HEK293 (cell line): ENCODE measurements at regions not wholly inside any gene's neighbourhood (a gene's known extent, or its start where the extent isn't known, plus 50 kb on each side); places are given as distances from the start of the nearest gene placed in this dataset.

Experiments used
- TCF7L2 ChIP-seq: IDR thresholded peaks from 2 replicates; pipeline ENCODE4 v1.6.1; 2011; ENCODE audit warnings: low read depth, mild to moderate bottlenecking, inconsistent platforms, low read length, moderate library complexity, borderline replicate concordance
- ZBTB17 ChIP-seq: fragments of 450-650 bp; formaldehyde crosslinking; IDR thresholded peaks from 2 replicates; pipeline ENCODE4 v1.5.1; 2016; ENCODE audit warnings: missing biosample characterization, missing genetic modification characterization
- ZBTB8A ChIP-seq: fragments of 450-650 bp; formaldehyde crosslinking; IDR thresholded peaks from 2 replicates; pipeline ENCODE4 v1.5.1; 2016; ENCODE audit warnings: missing biosample characterization, missing genetic modification characterization
- ZNF266 ChIP-seq: fragments of 450-650 bp; formaldehyde crosslinking; IDR thresholded peaks from 2 replicates; pipeline ENCODE4 v1.5.1; 2016; ENCODE audit warnings: missing biosample characterization, missing genetic modification characterization, low read depth
- ZNF354C ChIP-seq: fragments of 450-650 bp; formaldehyde crosslinking; IDR thresholded peaks from 2 replicates; pipeline ENCODE4 v1.5.1; 2016; ENCODE audit warnings: missing biosample characterization, missing genetic modification characterization, low read depth, borderline replicate concordance
- ZNF561 ChIP-seq: fragments of 450-650 bp; IDR thresholded peaks from 2 replicates; pipeline ENCODE4 v1.5.1; 2018; ENCODE audit warnings: missing biosample characterization, missing genetic modification characterization, borderline replicate concordance
- ZNF776 ChIP-seq: fragments of 450-650 bp; formaldehyde crosslinking; IDR thresholded peaks from 2 replicates; pipeline ENCODE4 v1.5.0; 2017; ENCODE audit warnings: missing biosample characterization, missing genetic modification characterization, borderline replicate concordance
- TF ChIP-seq, protein P1 (sequence below): fragments of 450-650 bp; formaldehyde crosslinking; IDR thresholded peaks from 2 replicates; pipeline ENCODE4 v1.5.1; 2016; ENCODE audit warnings: missing biosample characterization, missing genetic modification characterization
- TF ChIP-seq, protein P2 (sequence below): fragments of 450-650 bp; formaldehyde crosslinking; IDR thresholded peaks from 2 replicates; pipeline ENCODE4 v1.5.1; 2016; ENCODE audit warnings: missing biosample characterization, missing genetic modification characterization
- TF ChIP-seq, protein P3 (sequence below): sonication (generic); formaldehyde crosslinking; IDR thresholded peaks from 2 replicates; pipeline ENCODE4 v1.8.1; 2022; ENCODE audit warnings: mild to moderate bottlenecking, moderate library complexity, missing genetic modification reagents
- TF ChIP-seq, protein P4 (sequence below): fragments of 450-650 bp; formaldehyde crosslinking; IDR thresholded peaks from 2 replicates; pipeline ENCODE4 v1.5.1; 2016; ENCODE audit warnings: missing biosample characterization, missing genetic modification characterization

DNA sequence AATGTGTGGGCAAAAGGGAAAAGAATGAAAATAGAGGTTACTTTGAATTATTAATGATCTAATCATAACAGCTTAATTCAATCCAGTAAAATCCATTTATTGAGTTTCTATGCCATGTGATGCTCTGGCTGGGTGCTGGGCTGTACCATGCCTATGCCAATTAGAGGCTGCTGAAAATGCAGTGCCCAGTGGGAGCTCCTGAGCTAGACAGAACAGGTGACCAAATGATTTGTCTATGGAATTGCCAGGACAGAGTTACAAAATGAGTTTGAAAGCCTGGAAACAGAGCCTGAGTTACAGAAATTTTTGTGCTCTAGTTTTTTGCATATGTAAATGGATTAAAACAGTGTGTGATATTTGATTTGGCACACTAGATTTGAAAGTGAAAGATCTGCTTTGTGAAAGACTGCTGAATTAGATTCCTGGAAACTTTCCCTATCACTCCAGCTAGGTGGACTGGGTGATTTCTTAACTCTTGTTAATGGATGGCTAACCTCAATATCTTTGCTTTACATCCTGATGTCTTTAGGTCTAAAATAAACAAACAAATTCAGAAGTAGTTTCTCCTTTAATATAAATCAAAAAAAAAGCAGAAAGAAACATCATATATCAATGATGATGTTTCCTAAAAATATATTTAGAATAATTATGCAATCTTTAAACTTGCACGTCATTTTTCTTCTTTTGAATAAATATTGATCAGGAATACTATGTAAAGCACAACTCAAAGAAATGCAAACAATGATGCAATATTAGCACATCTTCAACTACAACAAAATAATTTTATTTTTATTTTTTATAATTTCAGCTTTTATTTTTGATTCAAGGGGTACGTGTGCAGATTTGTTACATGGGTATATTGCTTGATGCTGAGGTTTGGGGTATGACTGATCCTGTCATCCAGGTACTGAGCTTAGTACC is 194.8 kb upstream of the FBXL7 start:
- TF ChIP-seq ZNF354C (tag by site-specific recombination) (no peak), ZNF561 (tag by site-specific recombination) (no peak), ZNF266 (tag by site-specific recombination) (no peak), ZBTB8A (tag by site-specific recombination) (no peak), ZBTB17 (tag by site-specific recombination) (no peak), ZNF776 (tag by site-specific recombination) (no peak), TCF7L2 (no peak)
- TF ChIP-seq, protein P1, sequence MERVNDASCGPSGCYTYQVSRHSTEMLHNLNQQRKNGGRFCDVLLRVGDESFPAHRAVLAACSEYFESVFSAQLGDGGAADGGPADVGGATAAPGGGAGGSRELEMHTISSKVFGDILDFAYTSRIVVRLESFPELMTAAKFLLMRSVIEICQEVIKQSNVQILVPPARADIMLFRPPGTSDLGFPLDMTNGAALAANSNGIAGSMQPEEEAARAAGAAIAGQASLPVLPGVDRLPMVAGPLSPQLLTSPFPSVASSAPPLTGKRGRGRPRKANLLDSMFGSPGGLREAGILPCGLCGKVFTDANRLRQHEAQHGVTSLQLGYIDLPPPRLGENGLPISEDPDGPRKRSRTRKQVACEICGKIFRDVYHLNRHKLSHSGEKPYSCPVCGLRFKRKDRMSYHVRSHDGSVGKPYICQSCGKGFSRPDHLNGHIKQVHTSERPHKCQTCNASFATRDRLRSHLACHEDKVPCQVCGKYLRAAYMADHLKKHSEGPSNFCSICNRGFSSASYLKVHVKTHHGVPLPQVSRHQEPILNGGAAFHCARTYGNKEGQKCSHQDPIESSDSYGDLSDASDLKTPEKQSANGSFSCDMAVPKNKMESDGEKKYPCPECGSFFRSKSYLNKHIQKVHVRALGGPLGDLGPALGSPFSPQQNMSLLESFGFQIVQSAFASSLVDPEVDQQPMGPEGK: no peak
- TF ChIP-seq, protein P2, sequence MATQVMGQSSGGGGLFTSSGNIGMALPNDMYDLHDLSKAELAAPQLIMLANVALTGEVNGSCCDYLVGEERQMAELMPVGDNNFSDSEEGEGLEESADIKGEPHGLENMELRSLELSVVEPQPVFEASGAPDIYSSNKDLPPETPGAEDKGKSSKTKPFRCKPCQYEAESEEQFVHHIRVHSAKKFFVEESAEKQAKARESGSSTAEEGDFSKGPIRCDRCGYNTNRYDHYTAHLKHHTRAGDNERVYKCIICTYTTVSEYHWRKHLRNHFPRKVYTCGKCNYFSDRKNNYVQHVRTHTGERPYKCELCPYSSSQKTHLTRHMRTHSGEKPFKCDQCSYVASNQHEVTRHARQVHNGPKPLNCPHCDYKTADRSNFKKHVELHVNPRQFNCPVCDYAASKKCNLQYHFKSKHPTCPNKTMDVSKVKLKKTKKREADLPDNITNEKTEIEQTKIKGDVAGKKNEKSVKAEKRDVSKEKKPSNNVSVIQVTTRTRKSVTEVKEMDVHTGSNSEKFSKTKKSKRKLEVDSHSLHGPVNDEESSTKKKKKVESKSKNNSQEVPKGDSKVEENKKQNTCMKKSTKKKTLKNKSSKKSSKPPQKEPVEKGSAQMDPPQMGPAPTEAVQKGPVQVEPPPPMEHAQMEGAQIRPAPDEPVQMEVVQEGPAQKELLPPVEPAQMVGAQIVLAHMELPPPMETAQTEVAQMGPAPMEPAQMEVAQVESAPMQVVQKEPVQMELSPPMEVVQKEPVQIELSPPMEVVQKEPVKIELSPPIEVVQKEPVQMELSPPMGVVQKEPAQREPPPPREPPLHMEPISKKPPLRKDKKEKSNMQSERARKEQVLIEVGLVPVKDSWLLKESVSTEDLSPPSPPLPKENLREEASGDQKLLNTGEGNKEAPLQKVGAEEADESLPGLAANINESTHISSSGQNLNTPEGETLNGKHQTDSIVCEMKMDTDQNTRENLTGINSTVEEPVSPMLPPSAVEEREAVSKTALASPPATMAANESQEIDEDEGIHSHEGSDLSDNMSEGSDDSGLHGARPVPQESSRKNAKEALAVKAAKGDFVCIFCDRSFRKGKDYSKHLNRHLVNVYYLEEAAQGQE (tag by site-specific recombination): no peak
- TF ChIP-seq, protein P3, sequence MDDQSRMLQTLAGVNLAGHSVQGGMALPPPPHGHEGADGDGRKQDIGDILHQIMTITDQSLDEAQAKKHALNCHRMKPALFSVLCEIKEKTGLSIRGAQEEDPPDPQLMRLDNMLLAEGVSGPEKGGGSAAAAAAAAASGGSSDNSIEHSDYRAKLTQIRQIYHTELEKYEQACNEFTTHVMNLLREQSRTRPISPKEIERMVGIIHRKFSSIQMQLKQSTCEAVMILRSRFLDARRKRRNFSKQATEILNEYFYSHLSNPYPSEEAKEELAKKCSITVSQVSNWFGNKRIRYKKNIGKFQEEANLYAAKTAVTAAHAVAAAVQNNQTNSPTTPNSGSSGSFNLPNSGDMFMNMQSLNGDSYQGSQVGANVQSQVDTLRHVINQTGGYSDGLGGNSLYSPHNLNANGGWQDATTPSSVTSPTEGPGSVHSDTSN (CRISPR knock-in tag): no peak
- TF ChIP-seq, protein P4, sequence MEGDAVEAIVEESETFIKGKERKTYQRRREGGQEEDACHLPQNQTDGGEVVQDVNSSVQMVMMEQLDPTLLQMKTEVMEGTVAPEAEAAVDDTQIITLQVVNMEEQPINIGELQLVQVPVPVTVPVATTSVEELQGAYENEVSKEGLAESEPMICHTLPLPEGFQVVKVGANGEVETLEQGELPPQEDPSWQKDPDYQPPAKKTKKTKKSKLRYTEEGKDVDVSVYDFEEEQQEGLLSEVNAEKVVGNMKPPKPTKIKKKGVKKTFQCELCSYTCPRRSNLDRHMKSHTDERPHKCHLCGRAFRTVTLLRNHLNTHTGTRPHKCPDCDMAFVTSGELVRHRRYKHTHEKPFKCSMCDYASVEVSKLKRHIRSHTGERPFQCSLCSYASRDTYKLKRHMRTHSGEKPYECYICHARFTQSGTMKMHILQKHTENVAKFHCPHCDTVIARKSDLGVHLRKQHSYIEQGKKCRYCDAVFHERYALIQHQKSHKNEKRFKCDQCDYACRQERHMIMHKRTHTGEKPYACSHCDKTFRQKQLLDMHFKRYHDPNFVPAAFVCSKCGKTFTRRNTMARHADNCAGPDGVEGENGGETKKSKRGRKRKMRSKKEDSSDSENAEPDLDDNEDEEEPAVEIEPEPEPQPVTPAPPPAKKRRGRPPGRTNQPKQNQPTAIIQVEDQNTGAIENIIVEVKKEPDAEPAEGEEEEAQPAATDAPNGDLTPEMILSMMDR: no peak
